G401.6 (cell line): ENCODE measurements at regions not wholly inside any gene's neighbourhood (a gene's known extent, or its start where the extent isn't known, plus 50 kb on each side); places are given as distances from the start of the nearest gene placed in this dataset.
"Not testable (repeated sequence)": the region's sequence is repeated elsewhere in the genome, so short reads cannot be mapped to it uniquely, and the experiment has no call there.

Experiments used
- FAIRE-seq: peaks from 2 replicates; lab custom pipeline; 2012; peaks lifted over from hg19 to GRCh38; lab: Jason Lieb, UNC

GRCh38 chr17:45649796-45650195 lies 134.3 kb upstream of the CRHR1 start:
- FAIRE-seq, result no peak

- no peak for FAIRE-seq
Observed at GRCh38 chr17:45650561-45650960, 133.6 kb upstream of the CRHR1 start.

GRCh38 chr17:45651145-45651709 lies 132.9 kb upstream of the CRHR1 start:
- no peak for FAIRE-seq

- FAIRE-seq, result no peak
Observed at GRCh38 chr17:45653616-45654015, 130.5 kb upstream of the CRHR1 start.

- no peak for FAIRE-seq
Observed at GRCh38 chr17:45656527-45657181, 127.5 kb upstream of the CRHR1 start.

- FAIRE-seq, result no peak
Observed at GRCh38 chr17:45660474-45660873, 123.6 kb upstream of the CRHR1 start.

- no peak for FAIRE-seq
Observed at GRCh38 chr17:45662432-45662831, 121.7 kb upstream of the CRHR1 start.

GRCh38 chr17:45663772-45664171 lies 120.3 kb upstream of the CRHR1 start:
- no peak for FAIRE-seq

GRCh38 chr17:45664921-45665320 lies 119.2 kb upstream of the CRHR1 start:
- no peak for FAIRE-seq

- FAIRE-seq, result no peak
Observed at GRCh38 chr17:45666046-45666600, 118.0 kb upstream of the CRHR1 start.

GRCh38 chr17:45666641-45667040 lies 117.5 kb upstream of the CRHR1 start:
- FAIRE-seq, result no peak

GRCh38 chr17:45667591-45668171 lies 116.4 kb upstream of the CRHR1 start:
- FAIRE-seq, result no peak

- FAIRE-seq, result no peak
Observed at GRCh38 chr17:45668316-45668715, 115.8 kb upstream of the CRHR1 start.

GRCh38 chr17:45672301-45672700 lies 111.8 kb upstream of the CRHR1 start:
- no peak for FAIRE-seq

GRCh38 chr17:45672792-45673191 lies 111.3 kb upstream of the CRHR1 start:
- no peak for FAIRE-seq

GRCh38 chr17:45673759-45674158 lies 110.4 kb upstream of the CRHR1 start:
- not testable (repeated sequence) for FAIRE-seq

- no peak for FAIRE-seq
Observed at GRCh38 chr17:45675012-45675411, 109.1 kb upstream of the CRHR1 start.

- no peak for FAIRE-seq
Observed at GRCh38 chr17:45675892-45676291, 108.2 kb upstream of the CRHR1 start.

- FAIRE-seq, result no peak
Observed at GRCh38 chr17:45676695-45677094, 107.4 kb upstream of the CRHR1 start.

- FAIRE-seq, result no peak
Observed at GRCh38 chr17:45677770-45678169, 106.3 kb upstream of the CRHR1 start.

- FAIRE-seq, result no peak
Observed at GRCh38 chr17:45679426-45679825, 104.7 kb upstream of the CRHR1 start.

- no peak for FAIRE-seq
Observed at GRCh38 chr17:45680360-45680759, 103.8 kb upstream of the CRHR1 start.

- FAIRE-seq, result no peak
Observed at GRCh38 chr17:45681706-45682105, 102.4 kb upstream of the CRHR1 start.

GRCh38 chr17:45686250-45686649 lies 97.9 kb upstream of the CRHR1 start:
- FAIRE-seq, result no peak
